ENCODE measurements at regions not wholly inside any gene's neighbourhood (a gene's known extent, or its start where the extent isn't known, plus 50 kb on each side); places are given as distances from the start of the nearest gene placed in this dataset.

GRCh38 chr5:109951758-109952157, 262.0 kb downstream of the MAN2A1 start:
- BruUV-seq (replicated peaks): no TSS peak
- Histone ChIP-seq H3K27me3 (replicated peaks; ENCODE audit: control insufficient read depth, insufficient read depth, low read length) (no peaks in the 10 kb centered on the region), H3K36me3 (ENCODE audit: control insufficient read depth, insufficient read depth, low read length) (no peaks in the 10 kb centered on the region), H3K4me1 (peaks cover 5% of the 10 kb centered on the region; the same call in 1 of the 2 replicates), H3K4me3 (ENCODE audit: low read depth, low read length) (no peak overlapping the region), H3K9me3 (no peaks in the 10 kb centered on the region)
- ChIA-PET CTCF (no interaction called here), POLR2A (no interaction called here)
- no peak overlapping the region for H3K27ac Mint-ChIP-seq (ENCODE audit: unreplicated experiment)
- H3K4me1 Mint-ChIP-seq (ENCODE audit: low read depth, unreplicated experiment): no peaks in the 10 kb centered on the region
- H3K9me3 Mint-ChIP-seq (ENCODE audit: unreplicated experiment): no peaks in the 10 kb centered on the region
- no peak for DNase-seq
- intact Hi-C loops (cut with micrococcal nuclease; ENCODE audit: unreplicated experiment): no loop called here
- TF ChIP-seq CTCF (IDR thresholded peaks at IDR 0.05; ENCODE audit: insufficient read depth in 1 of 2, low read depth in 1 of 2, low read length in 1 of 2, severe bottlenecking in 1 of 2, unreplicated experiment in 1 of 2): no peak
- H3K27me3 Mint-ChIP-seq (ENCODE audit: insufficient read depth, unreplicated experiment): no peaks in the 10 kb centered on the region
- H3K4me3 Mint-ChIP-seq (ENCODE audit: unreplicated experiment): no peak overlapping the region
- no peaks in the 10 kb centered on the region for H3K36me3 Mint-ChIP-seq (ENCODE audit: insufficient read depth, unreplicated experiment)

- no peak for DNase-seq
- Mint-ChIP-seq H3K27ac (ENCODE audit: unreplicated experiment) (no peak overlapping the region), H3K27me3 (ENCODE audit: insufficient read depth, unreplicated experiment) (no peaks in the 10 kb centered on the region), H3K4me1 (ENCODE audit: low read depth, unreplicated experiment) (no peaks in the 10 kb centered on the region), H3K36me3 (ENCODE audit: insufficient read depth, unreplicated experiment) (no peaks in the 10 kb centered on the region), H3K4me3 (ENCODE audit: unreplicated experiment) (no peak overlapping the region), H3K9me3 (ENCODE audit: unreplicated experiment) (no peaks in the 10 kb centered on the region)
- BruUV-seq (replicated peaks): no TSS peak
- ChIA-PET CTCF (no interaction called here), POLR2A (no interaction called here)
- Histone ChIP-seq H3K9me3 (no peaks in the 10 kb centered on the region), H3K36me3 (ENCODE audit: control insufficient read depth, insufficient read depth, low read length) (no peaks in the 10 kb centered on the region), H3K27me3 (replicated peaks; ENCODE audit: control insufficient read depth, insufficient read depth, low read length) (no peaks in the 10 kb centered on the region), H3K4me3 (ENCODE audit: low read depth, low read length) (no peak overlapping the region), H3K4me1 (no peaks in the 10 kb centered on the region)
- intact Hi-C loops (cut with micrococcal nuclease; ENCODE audit: unreplicated experiment): no loop called here
- TF ChIP-seq CTCF (IDR thresholded peaks at IDR 0.05; ENCODE audit: insufficient read depth in 1 of 2, low read depth in 1 of 2, low read length in 1 of 2, severe bottlenecking in 1 of 2, unreplicated experiment in 1 of 2): no peak
Observed at GRCh38 chr5:109953761-109954160, 264.0 kb downstream of the MAN2A1 start.

- CTCF ChIA-PET: no interaction called here
- no TSS peak for BruUV-seq (replicated peaks)
Observed at GRCh38 chr5:109956884-109957283, 267.2 kb downstream of the MAN2A1 start.

More at GRCh38 chr5:109956884-109957283, 267.2 kb downstream of the MAN2A1 start:
- no peaks in the 10 kb centered on the region for H3K4me1 Mint-ChIP-seq (ENCODE audit: low read depth, unreplicated experiment)
- intact Hi-C loops (cut with micrococcal nuclease; ENCODE audit: unreplicated experiment): no loop called here
- no peak overlapping the region for H3K4me3 Mint-ChIP-seq (ENCODE audit: unreplicated experiment)
- no peak overlapping the region for H3K4me3 ChIP-seq (ENCODE audit: low read depth, low read length)
- no peak for DNase-seq
- H3K27ac Mint-ChIP-seq (ENCODE audit: unreplicated experiment): no peak overlapping the region
- TF ChIP-seq CTCF (IDR thresholded peaks at IDR 0.05; ENCODE audit: insufficient read depth in 1 of 2, low read depth in 1 of 2, low read length in 1 of 2, severe bottlenecking in 1 of 2, unreplicated experiment in 1 of 2): no peak
- H3K36me3 Mint-ChIP-seq (ENCODE audit: insufficient read depth, unreplicated experiment): no peaks in the 10 kb centered on the region
- no peaks in the 10 kb centered on the region for H3K27me3 Mint-ChIP-seq (ENCODE audit: insufficient read depth, unreplicated experiment)
- no peaks in the 10 kb centered on the region for H3K4me1 ChIP-seq
- no peaks in the 10 kb centered on the region for H3K27me3 ChIP-seq (replicated peaks; ENCODE audit: control insufficient read depth, insufficient read depth, low read length)
- H3K36me3 ChIP-seq (ENCODE audit: control insufficient read depth, insufficient read depth, low read length): no peaks in the 10 kb centered on the region
- H3K9me3 Mint-ChIP-seq (ENCODE audit: unreplicated experiment): no peaks in the 10 kb centered on the region
- H3K9me3 ChIP-seq: no peaks in the 10 kb centered on the region
- POLR2A ChIA-PET: no interaction called here
